Lung microvascular endothelial cell (primary cell): ENCODE measurements at regions not wholly inside any gene's neighbourhood (a gene's known extent, or its start where the extent isn't known, plus 50 kb on each side); places are given as distances from the start of the nearest gene placed in this dataset.

Experiments used
- DNase-seq, 2 donors: peaks; one replicate each; pipeline versions ENCODE4 v3.0.0 to v3.0.0-alpha.2; 2010; ENCODE audit warnings: low read depth in 2 of 2

DNA sequence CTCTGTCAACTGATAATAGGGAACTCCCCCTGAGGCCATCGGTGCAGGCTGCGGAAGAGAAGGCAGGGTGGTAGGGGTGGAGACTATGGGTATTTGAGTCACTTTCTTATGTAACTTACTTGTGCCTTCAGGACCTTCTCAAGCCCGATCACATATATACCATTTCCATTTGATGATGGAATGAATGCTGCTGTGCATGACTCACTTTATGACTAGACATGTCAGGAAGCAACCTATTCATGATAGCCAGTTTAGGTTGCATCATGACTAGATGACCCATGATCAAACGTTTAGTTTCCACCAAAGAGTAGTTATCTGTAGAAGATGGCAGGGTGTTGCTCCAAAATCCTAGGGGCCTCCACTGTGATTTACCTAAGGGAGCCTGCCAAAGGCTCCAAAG, 435.5 kb downstream of the DTHD1 start:
- DNase-seq: no peak

GRCh38 chr4:36719425-36719824, 438.0 kb downstream of the DTHD1 start:
- DNase-seq: no peak

DNA sequence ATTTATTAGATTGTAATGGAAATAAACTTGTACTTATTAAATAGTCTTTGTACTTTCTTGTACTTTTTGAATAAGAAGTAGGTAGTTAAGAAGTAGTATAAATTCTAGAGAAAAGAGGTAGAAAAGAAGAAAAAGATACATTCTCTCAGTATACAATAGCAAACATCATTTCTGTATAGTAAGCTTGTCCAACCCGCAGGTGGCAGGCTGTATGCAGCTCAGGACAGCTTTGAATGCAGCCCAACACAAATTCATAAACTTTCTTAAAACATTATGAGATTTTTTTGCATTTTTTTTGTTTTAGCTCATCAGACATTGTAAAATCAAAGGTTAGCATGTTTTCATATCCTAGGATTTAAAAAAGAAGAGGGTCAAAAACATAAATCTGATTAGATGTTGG, 441.6 kb downstream of the DTHD1 start:
- no peak for DNase-seq

DNA sequence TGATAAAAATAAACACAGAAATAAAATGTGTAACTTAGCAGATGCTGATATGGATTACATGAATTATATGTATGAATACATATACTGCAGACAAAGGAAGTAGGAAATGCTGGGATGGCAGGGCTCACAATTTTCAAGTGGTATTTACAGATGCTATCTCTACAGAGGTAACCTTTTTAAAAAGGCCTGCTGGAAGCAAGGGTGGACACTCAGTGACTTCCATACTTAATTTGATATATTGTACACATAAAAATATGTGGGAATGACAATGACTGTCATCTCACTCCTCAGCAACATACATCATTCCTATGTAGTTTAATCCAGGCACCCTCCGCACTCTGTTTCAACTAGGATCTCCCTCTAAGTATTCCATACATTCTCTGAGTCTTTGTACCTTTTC, 452.9 kb downstream of the DTHD1 start:
- DNase-seq: no peak

- no peak for DNase-seq
Measured at GRCh38 chr4:36737691-36738090, 456.3 kb downstream of the DTHD1 start.

GRCh38 chr4:36740796-36741310, 459.4 kb downstream of the DTHD1 start:
- DNase-seq: no peak

DNA sequence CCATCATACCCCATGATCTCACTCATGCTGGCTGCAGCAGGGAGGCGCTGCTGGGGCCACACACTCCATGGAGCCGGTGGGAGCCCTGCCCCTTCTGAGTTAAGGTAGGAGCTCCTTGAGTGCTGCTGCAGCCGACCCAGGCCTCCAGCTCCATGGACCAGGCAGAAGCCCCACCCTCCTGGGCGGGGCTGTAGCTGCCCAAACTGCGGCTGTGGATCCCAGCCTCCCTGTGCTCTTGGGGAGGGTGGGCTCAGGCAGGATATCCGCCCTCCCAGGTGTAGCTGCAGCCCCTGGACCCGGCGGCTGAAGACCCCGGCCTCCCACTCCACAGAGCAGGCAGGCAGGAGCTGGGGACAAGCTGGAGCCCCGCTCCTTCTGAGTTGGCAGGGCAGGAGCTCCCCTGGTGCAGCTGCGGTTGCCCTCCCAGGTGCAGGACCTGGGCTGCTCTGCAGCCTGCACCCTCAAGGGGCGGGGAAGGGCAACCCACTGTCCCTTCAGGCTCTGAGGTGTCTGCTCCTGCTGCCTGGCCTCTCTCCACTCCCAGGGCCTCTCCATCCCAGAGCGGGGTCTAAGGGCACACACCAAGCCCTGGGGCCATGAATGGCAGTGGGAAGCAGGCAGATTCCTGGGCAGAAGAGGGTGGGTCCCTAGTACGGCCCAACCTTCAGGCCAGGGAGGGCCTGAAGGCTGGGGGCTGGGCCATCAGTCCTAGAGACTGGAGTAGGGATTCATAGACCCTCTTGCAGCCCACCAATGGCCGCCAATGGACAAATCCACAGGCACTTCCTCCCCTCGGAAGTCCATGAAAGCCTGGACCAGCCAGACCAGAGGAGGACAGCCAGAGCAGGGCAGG, 466.1 kb downstream of the DTHD1 start:
- DNase-seq: no peak

DNA sequence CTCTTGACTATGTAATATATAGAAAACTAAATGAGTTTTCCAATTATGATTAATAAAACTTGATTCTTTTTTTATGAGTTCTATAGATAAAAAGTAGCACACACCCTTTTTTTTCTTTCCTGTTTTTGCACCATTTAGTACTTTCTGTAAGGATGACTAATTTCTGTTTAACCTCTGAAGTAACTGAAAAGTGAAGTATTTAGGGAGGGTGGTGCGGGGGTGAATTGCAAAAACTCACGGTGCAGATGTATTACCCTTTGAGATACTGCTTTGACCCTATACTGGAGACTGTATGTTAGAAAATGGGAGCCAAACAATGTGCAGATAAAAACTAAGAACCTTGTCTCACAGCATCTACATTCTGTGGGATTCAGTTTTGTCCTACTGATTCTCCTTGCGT, 471.6 kb downstream of the DTHD1 start:
- DNase-seq: no peak

DNA sequence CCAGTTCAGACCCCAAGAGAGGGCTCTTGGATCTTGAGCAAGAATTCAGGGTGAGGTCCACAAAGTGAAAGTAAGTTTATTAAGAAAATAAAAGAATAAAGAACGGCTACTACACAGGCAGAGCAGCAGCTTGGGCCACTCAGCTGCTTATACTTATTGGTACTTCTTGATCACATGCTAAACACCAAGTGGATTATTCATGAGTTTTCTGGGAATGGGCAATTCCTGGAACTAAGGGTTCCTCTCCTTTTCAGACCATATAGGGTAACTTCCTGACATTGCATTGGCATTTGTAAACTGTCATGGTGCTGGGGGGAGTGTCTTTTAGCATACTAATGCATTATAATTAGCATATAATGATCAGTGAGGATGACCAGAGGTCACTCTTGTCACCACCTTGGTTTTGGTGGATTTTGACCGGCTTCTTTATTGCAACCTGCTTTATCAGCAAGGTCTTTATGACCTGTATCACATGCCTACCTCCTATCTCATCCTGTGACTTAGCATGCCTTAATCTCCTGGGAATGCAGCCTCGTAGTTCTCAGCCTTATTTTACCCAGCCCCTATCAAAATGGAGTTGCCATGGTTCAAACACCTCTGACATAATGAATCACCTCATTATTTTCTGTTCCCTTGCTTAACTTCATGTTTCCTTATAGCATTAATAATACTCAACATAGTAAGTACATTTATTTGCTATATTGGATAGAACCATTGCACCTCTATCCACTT, 476.3 kb downstream of the DTHD1 start:
- DNase-seq: no peak

DNA sequence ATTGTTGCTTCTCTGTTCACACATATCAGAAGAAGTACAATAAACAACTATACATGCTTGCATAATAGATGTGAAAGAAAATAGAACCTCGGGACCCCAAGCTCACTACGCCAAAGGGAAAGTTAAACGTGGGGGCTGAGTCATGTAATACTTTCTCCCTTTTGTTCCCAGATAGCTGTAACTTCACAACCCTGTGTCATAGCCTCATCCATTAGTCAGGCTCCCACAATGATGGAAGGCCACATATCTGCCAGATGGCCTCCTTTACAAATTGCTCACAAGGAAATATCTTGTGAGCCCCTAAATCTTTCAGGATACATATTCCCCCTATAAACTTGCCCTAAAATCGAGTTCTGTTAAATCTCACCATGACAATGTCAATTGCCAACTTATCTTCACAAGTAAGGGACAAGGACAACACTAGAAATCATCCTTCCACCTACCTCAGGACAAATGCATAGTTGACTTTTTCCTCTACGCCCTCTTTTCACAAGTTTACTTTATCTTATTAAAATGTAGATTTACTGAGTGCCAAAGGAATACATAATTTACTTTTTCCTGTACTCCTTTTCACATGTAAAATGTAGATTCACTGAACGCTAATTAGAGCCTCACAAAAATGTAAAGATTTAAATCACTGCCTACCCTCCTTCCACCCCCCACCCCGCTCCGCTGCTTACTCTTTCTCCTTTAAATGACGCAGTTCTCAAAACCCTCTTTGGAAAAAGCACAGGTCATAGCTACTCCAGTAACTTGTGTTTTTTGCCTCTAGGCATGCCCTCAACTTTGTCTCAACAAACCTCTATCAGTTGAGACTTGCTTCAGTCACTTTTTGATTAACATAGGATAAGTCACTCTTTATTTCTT, 477.1 kb downstream of the DTHD1 start:
- DNase-seq: no peak

GRCh38 chr4:36761607-36762006, 480.2 kb downstream of the DTHD1 start:
- no peak for DNase-seq

DNA sequence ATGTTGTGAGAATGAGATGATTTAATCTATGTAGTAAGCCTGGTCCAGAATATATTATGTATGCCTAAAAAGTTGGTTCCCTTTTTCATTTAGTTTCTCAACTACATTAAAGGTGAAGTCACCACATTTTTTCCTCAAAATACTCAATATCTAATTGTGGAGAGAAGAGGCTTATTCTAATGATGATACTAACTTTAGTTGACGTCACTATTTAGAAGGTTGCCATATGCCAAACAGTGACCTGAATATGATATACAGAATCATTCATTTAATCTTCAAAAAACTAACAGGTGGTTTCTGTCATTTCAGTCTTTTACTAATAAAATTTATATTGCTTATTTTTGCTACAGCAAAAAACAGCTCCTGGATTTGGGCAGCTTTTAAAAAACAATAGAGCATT, 480.7 kb upstream of the NWD2 start:
- DNase-seq: no peak

DNA sequence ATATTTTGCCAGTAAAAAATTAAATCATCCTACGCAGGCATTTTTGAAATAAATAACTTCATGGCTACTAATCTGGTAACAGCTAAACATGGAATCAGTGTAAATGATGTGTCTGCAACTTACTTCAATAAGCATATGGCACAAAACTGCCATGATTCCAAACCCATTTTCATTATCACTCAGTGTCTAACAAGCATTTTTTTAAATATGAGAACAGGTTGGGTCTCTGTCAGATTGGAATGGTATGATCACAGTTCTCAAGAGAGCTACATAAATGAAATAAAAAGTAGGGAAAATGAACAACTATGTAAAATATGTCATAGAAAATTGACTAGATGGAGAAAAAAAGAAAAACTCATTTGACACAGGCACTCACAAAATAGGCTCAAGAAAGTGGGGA, 476.9 kb upstream of the NWD2 start:
- DNase-seq: no peak

- no peak for DNase-seq
Measured at GRCh38 chr4:36771411-36772153, 473.0 kb upstream of the NWD2 start.

- DNase-seq: no peak
Measured at GRCh38 chr4:36772154-36772516, 472.4 kb upstream of the NWD2 start.

- no peak for DNase-seq
Measured at GRCh38 chr4:36773467-36773866, 471.1 kb upstream of the NWD2 start.

DNA sequence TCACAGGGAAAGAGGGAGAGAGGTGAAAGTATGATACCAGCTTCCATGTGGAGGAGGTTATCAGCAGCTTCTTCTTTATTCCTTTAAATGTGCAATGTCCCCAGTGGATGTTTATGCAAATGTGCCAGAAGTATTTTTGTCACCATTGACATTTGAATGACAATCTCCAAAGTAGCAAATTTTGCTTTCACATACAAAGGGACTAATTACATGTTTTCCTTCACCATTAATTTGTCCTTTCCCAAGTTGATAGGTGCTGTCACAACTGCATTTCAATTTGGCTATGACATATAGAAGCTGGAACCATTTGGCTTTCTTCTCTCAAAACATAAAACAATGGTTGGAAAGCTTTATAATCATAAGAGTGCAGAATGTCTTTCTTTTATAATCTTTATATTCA, 469.0 kb upstream of the NWD2 start:
- no peak for DNase-seq

GRCh38 chr4:36779601-36780000, 464.9 kb upstream of the NWD2 start:
- DNase-seq: no peak

- no peak for DNase-seq
Measured at GRCh38 chr4:36785973-36786372, 458.6 kb upstream of the NWD2 start.

- no peak for DNase-seq
Measured at GRCh38 chr4:36786519-36786918, 458.0 kb upstream of the NWD2 start.

- DNase-seq: no peak
Measured at GRCh38 chr4:36794716-36795115, 449.8 kb upstream of the NWD2 start.
